Hepatocyte (in vitro differentiated cells): ENCODE measurements at regions not wholly inside any gene's neighbourhood (a gene's known extent, or its start where the extent isn't known, plus 50 kb on each side); places are given as distances from the start of the nearest gene placed in this dataset.

Experiments
- DNase-seq: peaks from one replicate; pipeline ENCODE4 v3.0.0-alpha.2; 2016; ENCODE audit warnings: low spot score
- H2AFZ ChIP-seq: fragments of 200-600 bp; sonication (generic); 2 replicates; pipeline ENCODE4 v1.6.0; 2016; ENCODE audit warnings: antibody characterized with exemption, mild to moderate bottlenecking
- H3K27ac ChIP-seq: fragments of 200-600 bp; sonication (generic); 2 replicates; pipeline ENCODE4 v1.5.1; 2016; ENCODE audit warnings: mild to moderate bottlenecking
- H3K27me3 ChIP-seq: fragments of 200-600 bp; sonication (generic); 2 replicates; pipeline ENCODE4 v1.6.1; 2016
- H3K36me3 ChIP-seq: fragments of 200-600 bp; sonication (generic); replicated peaks from 2 replicates; pipeline ENCODE4 v1.5.1; 2016; ENCODE audit warnings: low read depth; ENCODE audit not compliant: insufficient read depth
- H3K4me1 ChIP-seq: fragments of 200-600 bp; sonication (generic); 2 replicates; pipeline ENCODE4 v1.5.1; 2016; ENCODE audit warnings: mild to moderate bottlenecking, moderate library complexity; ENCODE audit not compliant: insufficient read depth
- H3K4me2 ChIP-seq: fragments of 200-600 bp; sonication (generic); 2 replicates; pipeline ENCODE4 v1.6.0; 2016
- H3K4me3 ChIP-seq: fragments of 200-600 bp; sonication (generic); 2 replicates; pipeline ENCODE4 v1.5.1; 2016; ENCODE audit warnings: mild to moderate bottlenecking
- H3K79me2 ChIP-seq: fragments of 200-600 bp; sonication (generic); 2 replicates; pipeline ENCODE4 v1.6.0; 2017; ENCODE audit warnings: mild to moderate bottlenecking
- H3K9me2 ChIP-seq: fragments of 200-600 bp; sonication (generic); replicated peaks from 2 replicates; pipeline ENCODE4 v1.6.0; 2017; ENCODE audit warnings: mild to moderate bottlenecking; ENCODE audit not compliant: insufficient read depth
- H3K9me3 ChIP-seq: fragments of 200-600 bp; sonication (generic); 2 replicates; pipeline ENCODE4 v1.5.1; 2016; ENCODE audit warnings: low read depth, mild to moderate bottlenecking
- H4K20me1 ChIP-seq: fragments of 200-600 bp; sonication (generic); 2 replicates; pipeline ENCODE4 v1.6.0; 2016; ENCODE audit warnings: mild to moderate bottlenecking; ENCODE audit not compliant: insufficient read depth, poor library complexity, severe bottlenecking
- CTCF ChIP-seq: fragments of 200-600 bp; sonication (generic); IDR thresholded peaks from 2 replicates; pipeline ENCODE4 v1.5.1; 2016; ENCODE audit warnings: antibody characterized with exemption, mild to moderate bottlenecking; ENCODE audit not compliant: poor library complexity
- EZH2 ChIP-seq: fragments of 200-600 bp; sonication (generic); IDR thresholded peaks from 2 replicates; pipeline ENCODE4 v1.6.1; 2016; ENCODE audit warnings: antibody characterized with exemption, mild to moderate bottlenecking, borderline replicate concordance
- EZH2phosphoT487 ChIP-seq: fragments of 200-600 bp; sonication (generic); IDR thresholded peaks from one replicate; pipeline ENCODE4 v1.6.1; 2018; ENCODE audit warnings: antibody characterized with exemption, mild to moderate bottlenecking, low read depth, moderate library complexity; ENCODE audit not compliant: unreplicated experiment, severe bottlenecking
- WGBS: methylation state at CpG from one replicate; pipeline ENCODE4 v1.1.6; 2016; ENCODE audit warnings: low lambda C conversion rate; ENCODE audit errors: missing lambda C conversion rate; 5-methylcytosine and 5-hydroxymethylcytosine counted together

- no peaks in the 10 kb centered on the region for H4K20me1 ChIP-seq
- H3K4me1 ChIP-seq, result no peaks in the 10 kb centered on the region
- no peak overlapping the region for H3K4me3 ChIP-seq
- H3K4me2 ChIP-seq, result no peak overlapping the region
- H3K9me2 ChIP-seq, result no peaks in the 10 kb centered on the region
- no peak overlapping the region for H2AFZ ChIP-seq
- no peaks in the 10 kb centered on the region for H3K9me3 ChIP-seq
- TF ChIP-seq EZH2phosphoT487 (no peak), EZH2 (no peak), CTCF (no peak)
- no peaks in the 10 kb centered on the region for H3K36me3 ChIP-seq
- WGBS, result 86% methylated on average over 2 of the region's 2 CpGs
- H3K27me3 ChIP-seq, result no peaks in the 10 kb centered on the region
- no peak overlapping the region for H3K27ac ChIP-seq
- DNase-seq, result no peak
- H3K79me2 ChIP-seq, result no peaks in the 10 kb centered on the region
Measured at GRCh38 chr15:69947394-69947793, 150.3 kb downstream of the TLE3 start.

GRCh38 chr15:69949485-69949884 is 148.2 kb downstream of the TLE3 start:
- Histone ChIP-seq H2AFZ (no peak overlapping the region), H3K4me1 (no peaks in the 10 kb centered on the region), H3K79me2 (no peaks in the 10 kb centered on the region), H3K9me3 (no peaks in the 10 kb centered on the region), H3K4me3 (no peak overlapping the region), H3K36me3 (no peaks in the 10 kb centered on the region), H3K27ac (no peak overlapping the region), H3K9me2 (no peaks in the 10 kb centered on the region), H3K27me3 (no peaks in the 10 kb centered on the region), H3K4me2 (no peak overlapping the region), H4K20me1 (no peaks in the 10 kb centered on the region)
- TF ChIP-seq EZH2phosphoT487 (no peak), CTCF (no peak), EZH2 (no peak)
- WGBS, result 89% methylated on average over 7 of the region's 7 CpGs
- no peak for DNase-seq

GRCh38 chr15:69951256-69951897 is 146.3 kb downstream of the TLE3 start:
- no peak overlapping the region for H2AFZ ChIP-seq
- no peaks in the 10 kb centered on the region for H4K20me1 ChIP-seq
- H3K27me3 ChIP-seq, result no peaks in the 10 kb centered on the region
- H3K9me3 ChIP-seq, result no peaks in the 10 kb centered on the region
- no peak overlapping the region for H3K4me3 ChIP-seq
- TF ChIP-seq CTCF, result no peak
- no peak for TF ChIP-seq EZH2phosphoT487
- TF ChIP-seq EZH2, result no peak
- DNase-seq, result no peak
- no peaks in the 10 kb centered on the region for H3K79me2 ChIP-seq
- no peak overlapping the region for H3K27ac ChIP-seq
- H3K36me3 ChIP-seq, result no peaks in the 10 kb centered on the region
- H3K4me2 ChIP-seq, result no peak overlapping the region
- WGBS, result 90% methylated on average over 2 of the region's 2 CpGs
- H3K9me2 ChIP-seq, result no peaks in the 10 kb centered on the region
- H3K4me1 ChIP-seq, result no peaks in the 10 kb centered on the region
